ENCODE measurements at regions not wholly inside any gene's neighbourhood (a gene's known extent, or its start where the extent isn't known, plus 50 kb on each side); places are given as distances from the start of the nearest gene placed in this dataset.
"Not testable (repeated sequence)": the region's sequence is repeated elsewhere in the genome, so short reads cannot be mapped to it uniquely, and the experiment has no call there.

- DNase-seq (ENCODE audit: low spot score), result no peak
Observed at GRCh38 chr18:22043837-22044236, 125.6 kb upstream of the GATA6 start.

- DNase-seq (ENCODE audit: low spot score), result no peak
Observed at GRCh38 chr18:22044474-22045220, 124.7 kb upstream of the GATA6 start.

GRCh38 chr18:22045221-22045918 is 124.0 kb upstream of the GATA6 start:
- DNase-seq (ENCODE audit: low spot score), result no peak

GRCh38 chr18:22046473-22046872 is 122.9 kb upstream of the GATA6 start:
- no peak for DNase-seq (ENCODE audit: low spot score)

GRCh38 chr18:22047485-22047884 is 121.9 kb upstream of the GATA6 start:
- DNase-seq (ENCODE audit: low spot score), result no peak

GRCh38 chr18:22048221-22048620 is 121.2 kb upstream of the GATA6 start:
- DNase-seq (ENCODE audit: low spot score), result no peak

GRCh38 chr18:22048932-22049615 is 120.3 kb upstream of the GATA6 start:
- DNase-seq (ENCODE audit: low spot score), result no peak

- DNase-seq (ENCODE audit: low spot score), result no peak
Observed at GRCh38 chr18:22052405-22053105, 116.8 kb upstream of the GATA6 start.

- DNase-seq (ENCODE audit: low spot score), result no peak
Observed at GRCh38 chr18:22055466-22056238, 113.7 kb upstream of the GATA6 start.

- DNase-seq (ENCODE audit: low spot score), result no peak
Observed at GRCh38 chr18:22056950-22057349, 112.4 kb upstream of the GATA6 start.

GRCh38 chr18:22057908-22058527 is 111.4 kb upstream of the GATA6 start:
- DNase-seq (ENCODE audit: low spot score), result no peak

GRCh38 chr18:22060361-22060760 is 109.0 kb upstream of the GATA6 start:
- DNase-seq (ENCODE audit: low spot score), result no peak

GRCh38 chr18:22063102-22063501 is 106.3 kb upstream of the GATA6 start:
- DNase-seq (ENCODE audit: low spot score), result no peak

- no peak for DNase-seq (ENCODE audit: low spot score)
Observed at GRCh38 chr18:22063672-22064071, 105.7 kb upstream of the GATA6 start.

- DNase-seq (ENCODE audit: low spot score), result no peak
Observed at GRCh38 chr18:22064581-22064980, 104.8 kb upstream of the GATA6 start.

GRCh38 chr18:22065311-22065710 is 104.1 kb upstream of the GATA6 start:
- no peak for DNase-seq (ENCODE audit: low spot score)

- no peak for DNase-seq (ENCODE audit: low spot score)
Observed at GRCh38 chr18:22066083-22066485, 103.3 kb upstream of the GATA6 start.

- no peak for DNase-seq (ENCODE audit: low spot score)
Observed at GRCh38 chr18:22067109-22067508, 102.3 kb upstream of the GATA6 start.

- DNase-seq (ENCODE audit: low spot score), result no peak
Observed at GRCh38 chr18:22067682-22068081, 101.7 kb upstream of the GATA6 start.

GRCh38 chr18:22068784-22069183 is 100.6 kb upstream of the GATA6 start:
- not testable (repeated sequence) for DNase-seq (ENCODE audit: low spot score)

GRCh38 chr18:22069916-22070315 is 99.5 kb upstream of the GATA6 start:
- no peak for DNase-seq (ENCODE audit: low spot score)

All from H4 (cell line).